SK-N-MC (cell line): ENCODE measurements at regions not wholly inside any gene's neighbourhood (a gene's known extent, or its start where the extent isn't known, plus 50 kb on each side); places are given as distances from the start of the nearest gene placed in this dataset.

Source experiments
- EZH2 ChIP-seq: fragments of 200-600 bp; sonication (generic); IDR thresholded peaks from one replicate; pipeline ENCODE4 v1.6.1; 2017; ENCODE audit warnings: antibody characterized with exemption
- FOXP2 ChIP-seq: optimal IDR thresholded peaks from 2 replicates; pipeline ENCODE3; 2011; ENCODE audit warnings: mild to moderate bottlenecking, moderate library complexity; ENCODE audit not compliant: insufficient read depth; ENCODE audit errors: extremely low read length, control extremely low read depth
- POLR2AphosphoS5 ChIP-seq: IDR thresholded peaks from 2 replicates; pipeline ENCODE4 v1.6.1; 2012; ENCODE audit warnings: mild to moderate bottlenecking, low read depth, low read length, borderline replicate concordance

DNA sequence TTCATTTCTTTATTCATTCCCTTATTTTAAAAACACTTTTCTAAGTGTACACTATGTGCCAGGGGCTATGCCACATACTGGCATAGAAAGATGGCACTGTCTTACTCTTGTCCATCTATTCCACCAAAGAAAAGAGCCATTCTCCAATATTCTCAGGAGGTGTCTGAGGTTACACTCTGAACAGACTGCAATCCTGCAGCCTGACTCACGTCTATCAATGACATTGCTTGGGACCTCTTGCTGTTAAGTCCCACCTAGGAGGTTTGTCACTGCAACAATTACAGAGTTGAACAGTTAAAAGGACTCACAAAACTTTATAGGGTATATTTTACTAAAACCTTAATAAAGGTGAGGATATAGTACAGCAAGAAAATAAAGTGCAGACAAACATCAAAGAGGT is 512.9 kb upstream of the HTR2A start:
- TF ChIP-seq POLR2AphosphoS5 (no peak), FOXP2 (no peak), EZH2 (no peak)
